GM12874 (cell line): ENCODE measurements at regions not wholly inside any gene's neighbourhood (a gene's known extent, or its start where the extent isn't known, plus 50 kb on each side); places are given as distances from the start of the nearest gene placed in this dataset.

Experiments
- CTCF ChIP-seq: IDR thresholded peaks from 2 replicates; pipeline ENCODE4 v1.5.1; 2011; ENCODE audit warnings: low read depth, mild to moderate bottlenecking, control low read depth, low read length, moderate library complexity; ENCODE audit not compliant: insufficient read depth

- no peak for TF ChIP-seq CTCF
Measured at GRCh38 chr1:30642391-30643120, 80.8 kb downstream of the MATN1 start.

- no peak for TF ChIP-seq CTCF
Measured at GRCh38 chr1:30641572-30642353, 81.6 kb downstream of the MATN1 start.

GRCh38 chr1:30639881-30640452 lies 83.4 kb downstream of the MATN1 start:
- no peak for TF ChIP-seq CTCF

GRCh38 chr1:30638811-30639210 lies 84.6 kb downstream of the MATN1 start:
- TF ChIP-seq CTCF: no peak

- no peak for TF ChIP-seq CTCF
Measured at GRCh38 chr1:30638086-30638485, 85.3 kb downstream of the MATN1 start.

GRCh38 chr1:30637183-30637980 lies 86.0 kb downstream of the MATN1 start:
- no peak for TF ChIP-seq CTCF

- no peak for TF ChIP-seq CTCF
Measured at GRCh38 chr1:30636621-30637020, 86.8 kb downstream of the MATN1 start.
